Heart left ventricle (tissue), 13 donors: ENCODE measurements at regions not wholly inside any gene's neighbourhood (a gene's known extent, or its start where the extent isn't known, plus 50 kb on each side); places are given as distances from the start of the nearest gene placed in this dataset.

Experiments used
- POLR2A ChIP-seq, 2 donors: fragments of 450-650 bp; IDR thresholded peaks; one replicate each; pipeline ENCODE4 v1.6.1; 2017; ENCODE audit warnings: antibody characterized with exemption in 2 of 2, mild to moderate bottlenecking in 2 of 2, moderate library complexity in 2 of 2
- TF ChIP-seq, protein P1 (sequence below), 12 donors: fragments of 200-600 bp; sonication (generic) in 4 of 12; IDR thresholded peaks; one replicate each; pipeline versions ENCODE4 v1.5.0 to v1.8.0; 2018 to 2022; ENCODE audit warnings: antibody characterized with exemption in 12 of 12, mild to moderate bottlenecking in 5 of 12
- donor health status: ischemic (EF 13 %, LVEDD 7.1; RV severe dilation, severe dysfunction).
- donor health status: DM: no; HTN: yes; CAD: no.
- donor health status: DM: no; HTN: no; CAD: no.
- donor health status: ischemic (EF 25% LVEDD 6.9; RV normal size, moderate dysfunction).
- donor health status: ischemic (EF 25% LVEDD 5.7; RV mildly dilated, moderate dysfunction).
- donor health status: ischemic (EF 35%, LVEDD 5.7; RV mildly dilated, moderate dysfunction).
- donor health status: nonischemic (EF 11% LVEDD 7.7; RV severe dilation, severe dysfunction).
- donor health status: DM: yes; HTN: yes; CAD: no.
- donor health status: PGD.
- donor health status: ischemic (EF 29% LVEDD 5.4; RV normal size, mild dysfunction).
- donor health status: nonischemic (EF 23%, LVEDD 6.1; RV moderate dilation, normal function).

DNA sequence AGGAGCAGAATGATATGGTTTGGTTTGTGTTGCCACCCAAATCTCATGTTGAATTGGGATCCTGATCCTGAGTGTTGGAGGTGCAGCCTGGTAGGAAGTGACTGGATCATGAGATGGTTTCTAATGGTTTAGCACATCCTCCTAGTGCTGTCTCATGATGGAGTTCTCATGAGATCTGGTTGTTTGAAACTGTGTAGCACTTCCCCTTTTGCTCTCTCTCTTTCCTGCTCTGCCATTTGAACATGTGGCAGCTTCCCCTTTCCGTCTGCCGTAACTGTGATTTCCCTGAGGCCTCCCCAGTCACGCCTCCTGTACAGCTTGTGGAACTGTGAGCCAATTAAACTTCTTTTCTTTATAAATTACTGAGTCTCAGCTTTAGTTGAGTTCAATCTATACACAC, 756.8 kb upstream of the CDH6 start:
- TF ChIP-seq, protein P1, sequence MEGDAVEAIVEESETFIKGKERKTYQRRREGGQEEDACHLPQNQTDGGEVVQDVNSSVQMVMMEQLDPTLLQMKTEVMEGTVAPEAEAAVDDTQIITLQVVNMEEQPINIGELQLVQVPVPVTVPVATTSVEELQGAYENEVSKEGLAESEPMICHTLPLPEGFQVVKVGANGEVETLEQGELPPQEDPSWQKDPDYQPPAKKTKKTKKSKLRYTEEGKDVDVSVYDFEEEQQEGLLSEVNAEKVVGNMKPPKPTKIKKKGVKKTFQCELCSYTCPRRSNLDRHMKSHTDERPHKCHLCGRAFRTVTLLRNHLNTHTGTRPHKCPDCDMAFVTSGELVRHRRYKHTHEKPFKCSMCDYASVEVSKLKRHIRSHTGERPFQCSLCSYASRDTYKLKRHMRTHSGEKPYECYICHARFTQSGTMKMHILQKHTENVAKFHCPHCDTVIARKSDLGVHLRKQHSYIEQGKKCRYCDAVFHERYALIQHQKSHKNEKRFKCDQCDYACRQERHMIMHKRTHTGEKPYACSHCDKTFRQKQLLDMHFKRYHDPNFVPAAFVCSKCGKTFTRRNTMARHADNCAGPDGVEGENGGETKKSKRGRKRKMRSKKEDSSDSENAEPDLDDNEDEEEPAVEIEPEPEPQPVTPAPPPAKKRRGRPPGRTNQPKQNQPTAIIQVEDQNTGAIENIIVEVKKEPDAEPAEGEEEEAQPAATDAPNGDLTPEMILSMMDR (IDR thresholded peaks at IDR 0.05): no peak
- TF ChIP-seq POLR2A (IDR thresholded peaks at IDR 0.05): no peak
